NCI-H2107 (cell line): ENCODE measurements at regions not wholly inside any gene's neighbourhood (a gene's known extent, or its start where the extent isn't known, plus 50 kb on each side); places are given as distances from the start of the nearest gene placed in this dataset.
"Not testable (repeated sequence)": the region's sequence is repeated elsewhere in the genome, so short reads cannot be mapped to it uniquely, and the experiment has no call there.

Experiments used
- DNase-seq: peaks from one replicate; lab custom pipeline; 2025; lab: John Stamatoyannopoulos, UW

DNA sequence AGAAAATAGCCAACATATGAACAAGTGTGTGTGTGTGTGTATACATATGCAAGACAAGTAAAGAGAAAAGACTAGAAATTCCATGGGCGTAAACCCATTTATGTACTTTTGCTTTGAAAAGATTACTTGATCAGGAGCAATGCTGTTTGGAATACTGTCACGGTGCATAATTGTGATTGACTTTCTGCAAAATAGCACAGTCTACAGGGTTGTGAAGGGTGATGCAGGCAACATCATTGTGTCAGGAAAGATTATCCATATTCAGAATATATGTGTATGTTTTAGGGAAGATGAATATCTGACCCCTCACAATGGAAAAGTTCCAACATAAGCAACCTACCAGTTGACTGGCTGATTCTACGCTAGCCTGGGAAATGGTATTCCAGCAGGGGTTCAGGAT is 307.7 kb downstream of the JRKL start:
- DNase-seq: no peak

DNA sequence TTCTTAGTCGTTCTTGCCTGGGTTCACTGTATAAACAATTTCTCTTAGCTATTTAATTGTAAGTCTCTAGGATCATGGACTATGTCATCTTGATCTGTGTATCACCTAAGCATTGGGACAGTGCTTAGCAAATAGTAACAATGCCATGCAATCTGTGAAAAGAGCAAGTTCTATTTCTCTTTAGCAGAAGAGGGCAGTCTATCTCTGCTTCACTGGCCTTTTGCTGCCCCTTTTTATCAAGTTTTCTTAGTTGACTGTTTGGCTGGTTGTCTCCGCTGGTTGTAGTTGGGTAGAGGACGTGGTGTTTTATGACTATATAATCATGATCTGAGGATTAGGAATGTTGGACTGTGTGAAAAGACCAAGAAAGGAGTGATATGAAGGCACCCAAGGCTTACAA is 315.0 kb downstream of the JRKL start:
- DNase-seq: no peak

DNA sequence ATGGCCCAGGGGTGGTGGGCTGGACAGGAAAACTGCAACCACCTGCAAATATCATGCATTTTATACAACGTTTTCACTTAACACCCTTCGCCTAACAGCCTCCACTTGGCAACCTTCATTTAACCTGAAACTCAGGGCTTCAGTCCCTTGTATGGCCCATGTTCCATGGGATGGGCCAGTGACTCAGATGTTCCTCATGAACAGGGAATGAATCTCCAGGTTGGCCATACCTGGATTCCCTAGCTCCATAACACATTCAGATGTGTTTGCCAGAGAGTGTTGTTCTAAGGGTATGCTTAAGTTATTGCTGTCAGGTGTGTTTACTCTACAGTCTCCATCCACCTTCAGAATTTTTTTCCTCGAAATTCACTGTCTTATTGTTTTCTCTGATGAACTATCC is 316.9 kb downstream of the JRKL start:
- no peak for DNase-seq

DNA sequence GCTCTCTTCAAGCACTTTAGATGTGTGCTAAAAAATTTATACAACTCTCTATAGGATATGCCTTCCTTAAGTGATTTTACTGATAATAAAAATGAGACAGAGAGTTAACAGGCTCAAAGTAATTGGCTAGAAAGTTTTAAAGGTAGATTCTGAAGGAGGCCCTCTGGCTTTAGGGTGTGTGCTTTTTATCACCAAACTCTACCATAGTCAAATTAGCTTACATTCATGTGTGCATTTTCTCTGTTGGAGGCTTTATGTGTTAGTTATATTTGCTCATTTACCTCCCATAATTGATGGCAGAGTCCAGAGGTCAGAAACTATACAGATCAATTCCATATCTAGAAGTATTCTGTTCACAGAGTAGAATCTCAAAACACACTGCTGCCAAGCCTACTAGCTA is 317.5 kb downstream of the JRKL start:
- DNase-seq: no peak

DNA sequence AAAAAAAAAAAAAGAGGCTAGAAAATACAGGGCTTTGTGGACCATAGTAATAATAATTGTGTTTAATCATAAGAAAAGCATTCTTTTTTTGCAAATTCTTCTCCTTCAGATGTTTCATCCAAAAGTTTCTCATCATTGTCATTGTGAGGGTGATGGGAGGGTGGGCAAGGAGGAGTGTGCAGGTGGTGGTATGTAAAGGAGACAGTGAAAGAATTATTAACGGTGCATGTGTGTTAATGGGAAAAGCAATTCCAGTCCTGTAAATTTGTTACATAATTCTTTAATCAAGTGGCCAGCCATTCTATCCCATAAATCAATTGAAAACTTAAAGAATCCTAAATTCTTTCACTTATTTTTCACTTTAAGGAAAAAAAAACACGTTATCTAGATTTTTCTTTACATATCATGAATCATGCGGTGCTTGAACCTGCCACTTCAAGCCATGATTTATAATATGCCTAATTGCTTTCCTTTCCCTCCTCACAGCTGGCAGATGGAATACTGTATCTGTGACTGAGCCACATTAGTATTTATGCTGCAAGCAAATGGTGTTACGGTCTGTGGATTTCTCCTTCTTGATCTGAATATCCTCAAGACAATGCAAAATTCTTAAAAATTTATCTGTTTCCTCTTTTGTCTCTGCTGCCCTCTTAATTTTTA is 318.5 kb downstream of the JRKL start:
- no peak for DNase-seq

DNA sequence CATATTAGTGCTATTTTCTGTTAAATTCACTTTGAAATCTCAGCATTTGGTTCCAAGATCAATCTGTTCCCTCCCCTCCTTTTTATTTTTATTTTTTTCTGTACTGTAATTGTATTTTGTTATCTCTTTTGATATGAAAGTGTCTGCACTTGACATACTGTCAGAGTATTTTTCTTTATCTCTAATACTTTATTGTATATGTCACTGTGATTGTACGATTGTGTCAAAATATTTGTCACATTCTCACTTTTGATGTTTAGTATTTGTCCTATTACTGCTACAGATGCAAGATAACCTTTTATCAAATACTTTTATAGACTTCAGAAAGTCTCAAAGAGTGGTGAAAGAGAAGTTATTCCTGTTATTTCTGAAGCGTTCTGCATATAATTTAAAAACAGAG is 323.5 kb downstream of the JRKL start:
- no peak for DNase-seq

DNA sequence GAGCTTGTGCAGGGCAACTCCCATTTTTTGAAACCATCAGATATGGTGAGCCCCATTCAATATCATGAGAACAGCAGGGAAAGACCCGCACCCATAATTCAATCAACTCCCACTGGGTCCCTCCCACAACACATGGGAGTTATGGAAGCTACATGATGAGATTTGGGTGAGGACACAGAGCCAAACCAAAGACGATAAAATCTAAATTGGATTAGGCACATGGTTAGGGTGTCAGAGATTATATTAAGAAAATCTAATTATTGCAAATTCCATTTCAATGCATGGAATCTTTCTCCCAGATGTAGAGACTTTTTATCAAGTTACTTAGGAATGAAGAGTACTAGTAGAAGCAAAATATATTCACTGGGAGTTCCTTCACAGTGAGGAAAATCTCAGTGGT is 324.9 kb downstream of the JRKL start:
- no peak for DNase-seq

DNA sequence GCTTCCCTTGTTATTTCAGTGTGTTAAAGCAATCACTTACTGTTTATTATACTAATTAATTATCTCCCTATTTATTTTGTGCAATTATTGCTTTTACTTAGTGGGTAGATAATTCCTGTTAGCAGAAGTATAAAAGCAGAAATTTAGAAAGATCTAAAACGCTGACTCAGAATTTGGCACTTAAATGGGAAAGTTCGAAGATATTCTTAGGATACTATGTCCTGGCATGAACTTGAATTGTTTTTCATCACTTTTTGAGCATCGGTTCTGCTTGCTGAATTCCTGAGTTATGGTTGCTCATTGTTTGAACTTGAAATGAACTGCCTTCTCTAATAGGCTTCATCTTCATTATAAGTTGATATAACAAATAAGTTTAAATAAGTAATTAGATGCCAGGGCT is 325.4 kb downstream of the JRKL start:
- DNase-seq: no peak

DNA sequence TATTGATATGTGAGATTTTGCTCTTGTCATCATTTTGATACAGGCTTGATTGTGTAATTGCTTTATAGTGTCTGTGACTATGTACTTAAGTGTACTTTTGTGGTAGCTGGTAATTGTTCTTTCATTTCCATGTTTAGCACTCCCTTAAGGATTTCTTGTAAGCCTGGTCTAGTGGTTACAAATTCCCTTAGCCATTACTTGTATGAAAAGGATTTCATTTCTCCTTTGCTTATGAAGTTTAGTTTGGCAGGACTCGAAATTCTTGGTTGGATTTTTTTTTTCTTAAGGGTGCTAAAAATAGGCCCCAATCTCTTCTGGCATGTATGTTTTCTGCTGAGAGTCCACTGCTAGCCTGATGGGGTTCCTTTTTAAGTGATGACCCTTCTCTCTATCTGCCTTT is 346.8 kb downstream of the JRKL start:
- no peak for DNase-seq

DNA sequence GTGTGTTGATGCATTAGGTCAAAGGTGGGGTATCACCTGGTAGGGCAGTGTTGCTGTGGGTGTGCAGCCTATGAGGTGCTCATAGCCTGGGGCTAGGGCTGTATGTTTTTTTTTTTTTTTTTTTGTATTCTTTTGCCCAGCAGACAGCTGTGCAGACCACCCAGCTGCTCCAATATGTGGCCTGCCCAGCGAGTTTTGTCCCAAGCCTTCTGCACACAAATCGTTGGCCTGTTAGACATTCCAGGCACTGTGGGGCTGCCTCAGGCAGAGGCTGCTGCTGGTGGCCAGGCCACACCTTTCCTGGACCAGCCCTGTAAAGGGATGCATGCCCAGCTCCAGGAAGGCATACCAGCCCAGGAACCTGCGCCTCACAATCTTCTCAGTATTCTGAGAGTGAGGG is 348.5 kb downstream of the JRKL start:
- no peak for DNase-seq

DNA sequence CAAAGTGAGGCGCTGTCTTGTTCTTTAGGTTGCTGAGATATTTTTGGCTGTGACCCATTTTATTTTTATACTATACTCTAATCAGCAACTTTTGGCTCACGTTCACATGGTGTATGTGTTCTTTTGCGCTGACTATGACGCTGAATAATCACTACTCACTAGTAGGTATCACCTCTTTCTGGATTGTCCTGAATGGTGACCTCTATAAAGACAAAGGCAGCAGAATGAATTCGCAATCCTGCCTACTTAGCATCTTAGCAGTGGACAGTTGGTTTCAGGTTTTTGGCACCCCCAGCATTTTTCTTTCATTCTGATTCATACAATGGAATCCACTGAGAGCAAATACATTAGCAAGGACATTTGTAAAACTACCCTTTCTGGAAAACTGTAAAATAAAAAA is 351.3 kb downstream of the JRKL start:
- DNase-seq: no peak

DNA sequence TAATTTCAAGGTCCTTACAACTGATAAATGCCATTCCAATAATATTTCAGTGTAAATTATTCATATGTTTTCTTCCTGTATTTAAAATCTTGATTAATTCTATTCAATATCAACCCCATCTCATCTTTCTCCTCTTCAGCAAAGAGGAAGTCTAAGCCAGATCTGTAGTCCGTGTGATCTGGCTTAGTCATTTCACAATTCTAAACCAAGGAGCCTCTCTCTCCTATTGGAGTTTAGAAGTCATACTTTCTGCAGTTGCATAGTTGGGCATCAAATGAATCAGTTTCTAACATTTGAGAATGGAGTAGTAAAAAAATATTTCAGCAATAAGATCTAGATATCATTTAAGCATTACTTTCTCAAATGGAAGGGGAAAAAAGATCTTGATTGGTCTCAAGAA is 354.9 kb downstream of the JRKL start:
- no peak for DNase-seq

DNA sequence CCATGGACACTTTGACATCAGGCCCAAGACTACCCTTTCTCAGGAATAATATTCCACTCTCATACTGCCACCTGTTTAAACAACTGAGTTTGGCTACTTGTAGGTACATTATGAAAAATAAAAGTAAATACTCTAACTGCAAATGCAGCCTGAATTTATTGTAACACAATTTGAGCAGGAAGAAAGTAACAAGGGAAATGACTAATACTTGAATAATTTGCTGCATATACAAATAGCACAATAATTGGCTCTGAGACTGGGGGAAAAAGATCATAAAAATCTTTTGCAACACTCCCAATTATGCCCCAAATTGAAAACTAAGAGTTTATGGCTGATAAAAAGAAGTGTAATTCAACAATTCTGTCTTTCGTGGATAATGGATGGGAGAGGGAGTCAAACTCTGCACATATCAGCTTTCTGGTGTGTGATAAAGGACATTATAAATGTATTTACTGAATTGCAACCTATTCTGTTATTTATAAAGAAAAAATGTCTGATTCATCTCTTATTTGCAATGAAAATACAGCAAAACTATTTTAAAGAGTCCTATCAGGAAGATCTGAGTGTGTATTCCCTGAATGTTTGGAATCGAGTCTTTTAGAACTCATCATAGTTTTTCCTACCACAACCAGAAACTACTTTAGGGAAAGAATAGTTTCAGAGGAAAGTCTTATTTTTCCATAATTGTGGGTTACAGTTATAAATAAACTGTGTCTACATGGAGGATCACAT is 359.0 kb downstream of the JRKL start:
- no peak for DNase-seq

DNA sequence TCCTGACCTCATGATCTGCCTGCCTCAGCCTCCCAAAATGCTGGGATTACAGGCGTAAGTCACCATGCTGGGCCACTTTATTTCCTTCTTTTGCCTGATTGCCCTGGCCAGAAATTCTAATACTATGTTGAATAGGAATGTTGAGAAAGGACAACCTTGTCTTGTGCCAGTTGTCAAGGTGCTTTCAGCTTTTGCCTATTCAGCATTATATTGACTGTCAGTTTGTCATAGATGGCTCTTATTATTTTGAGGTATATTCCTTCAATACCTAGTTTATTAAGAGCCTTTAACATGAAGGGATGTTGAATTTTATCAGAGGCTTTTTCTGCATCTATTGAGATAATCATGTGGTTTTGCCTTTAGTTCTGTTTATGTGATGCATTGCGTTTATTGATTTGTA is 362.0 kb downstream of the JRKL start:
- DNase-seq: not testable (repeated sequence)

DNA sequence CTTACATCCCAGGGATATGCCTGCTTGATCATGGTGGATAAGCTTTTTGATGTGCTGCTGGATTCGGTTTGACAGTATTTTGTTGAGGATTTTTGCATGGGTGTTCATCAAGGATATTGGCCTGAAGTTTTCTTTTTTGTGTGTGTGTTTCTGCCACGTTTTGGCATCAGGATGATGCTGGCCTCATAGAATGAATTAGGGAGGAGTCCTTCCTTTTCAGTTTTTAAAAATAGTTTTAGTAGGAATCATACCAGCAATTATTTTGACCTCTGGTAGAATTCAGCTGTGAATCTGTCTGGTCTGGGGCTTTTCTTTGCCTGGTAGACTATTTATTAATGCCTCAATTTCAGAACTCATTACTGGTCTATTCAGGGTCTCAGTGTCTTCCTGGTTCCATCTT is 362.4 kb downstream of the JRKL start:
- no peak for DNase-seq

DNA sequence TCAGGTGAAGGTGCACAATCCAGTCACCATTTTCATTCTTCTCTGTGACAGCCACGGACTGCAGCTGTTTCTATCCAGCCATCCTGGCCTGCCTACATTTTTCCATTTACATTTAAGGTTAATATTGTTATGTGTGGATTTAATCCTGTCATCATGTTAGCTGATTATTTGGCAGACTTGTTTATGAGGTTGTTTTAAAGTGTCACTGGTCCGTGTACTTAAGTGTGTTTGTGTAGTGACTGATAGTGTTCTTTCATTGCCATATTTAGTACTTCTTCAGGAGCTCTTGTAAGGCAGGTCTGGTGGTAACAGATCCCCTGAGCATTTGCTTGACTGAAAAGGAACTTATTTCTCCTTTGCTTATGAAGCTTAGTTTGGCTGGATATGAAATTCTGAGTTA is 364.2 kb downstream of the JRKL start:
- DNase-seq: no peak

DNA sequence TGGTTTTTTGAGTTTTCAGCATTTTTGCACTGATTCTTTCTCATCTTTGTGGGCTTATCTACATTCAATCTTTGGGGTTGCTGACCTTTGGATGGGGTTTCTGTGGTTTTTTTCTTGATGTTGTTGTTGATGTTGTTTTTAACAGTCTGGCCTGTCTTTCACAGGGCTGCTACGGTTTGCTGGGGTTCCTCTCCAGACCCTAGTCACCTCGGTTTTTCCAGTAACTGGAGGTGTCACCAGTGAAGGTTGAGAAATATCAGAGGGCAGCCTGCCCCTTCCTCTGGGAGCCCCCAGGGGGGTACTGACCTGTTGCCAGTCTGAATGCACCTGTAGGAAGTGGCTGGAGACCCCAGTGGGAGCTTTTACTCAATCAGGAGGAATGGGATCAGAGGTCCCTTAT is 365.4 kb downstream of the JRKL start:
- DNase-seq: no peak

DNA sequence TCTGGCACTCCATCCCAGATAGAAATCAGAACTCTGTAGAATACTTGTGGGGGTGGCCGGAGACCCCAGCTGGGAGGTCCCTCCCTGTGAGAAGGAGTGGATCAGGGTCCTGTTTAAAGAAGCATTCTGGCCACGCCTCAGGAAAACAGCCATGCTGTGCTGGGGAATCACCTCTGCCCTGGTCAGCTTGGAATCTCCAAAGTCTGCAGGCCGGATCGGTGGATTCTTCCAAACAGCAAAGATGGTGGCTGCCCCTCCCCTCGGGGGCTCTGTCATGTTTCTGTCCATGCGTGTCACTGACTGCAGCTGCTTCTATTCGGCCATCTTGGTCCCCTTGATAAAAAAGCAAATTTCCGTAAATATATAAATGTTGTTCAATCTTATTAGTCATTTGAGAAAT is 365.9 kb downstream of the JRKL start:
- DNase-seq: no peak

DNA sequence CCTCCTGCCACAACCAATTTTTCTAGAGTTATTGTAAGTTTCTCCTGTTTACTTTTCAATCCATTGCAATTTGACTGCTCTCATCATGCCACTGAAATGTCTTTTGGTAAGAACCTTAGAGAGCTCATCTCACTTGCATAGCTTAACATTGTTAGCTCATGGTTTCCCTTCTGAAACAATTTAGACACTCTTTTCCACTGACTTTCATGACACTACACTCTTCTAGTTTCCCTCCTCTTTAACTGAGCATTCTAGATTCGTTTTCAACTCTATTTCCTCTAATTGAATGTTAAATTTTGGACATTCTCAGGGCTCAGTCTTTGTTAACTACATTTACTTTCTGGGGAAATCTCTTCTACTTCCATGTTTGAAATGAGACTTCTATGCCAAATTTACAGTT is 369.1 kb downstream of the JRKL start:
- no peak for DNase-seq

DNA sequence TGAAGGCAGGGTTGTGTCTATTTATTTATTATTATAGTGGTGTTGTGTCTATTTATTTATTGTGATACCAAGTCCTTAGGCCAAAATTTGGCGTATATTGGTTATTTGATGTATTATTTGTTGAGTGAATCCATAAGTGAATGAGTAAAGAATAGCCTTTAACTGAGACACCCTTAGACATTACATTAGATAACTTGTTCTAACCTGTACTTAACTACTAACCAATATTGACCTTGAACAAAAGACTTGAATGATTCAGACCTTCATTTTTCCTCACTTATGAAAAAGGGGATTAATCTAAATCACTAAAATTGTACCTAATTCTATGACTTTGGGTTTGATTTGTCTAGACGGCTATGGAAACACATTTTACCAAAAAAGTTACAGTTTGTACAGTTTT is 370.5 kb downstream of the JRKL start:
- DNase-seq: no peak

DNA sequence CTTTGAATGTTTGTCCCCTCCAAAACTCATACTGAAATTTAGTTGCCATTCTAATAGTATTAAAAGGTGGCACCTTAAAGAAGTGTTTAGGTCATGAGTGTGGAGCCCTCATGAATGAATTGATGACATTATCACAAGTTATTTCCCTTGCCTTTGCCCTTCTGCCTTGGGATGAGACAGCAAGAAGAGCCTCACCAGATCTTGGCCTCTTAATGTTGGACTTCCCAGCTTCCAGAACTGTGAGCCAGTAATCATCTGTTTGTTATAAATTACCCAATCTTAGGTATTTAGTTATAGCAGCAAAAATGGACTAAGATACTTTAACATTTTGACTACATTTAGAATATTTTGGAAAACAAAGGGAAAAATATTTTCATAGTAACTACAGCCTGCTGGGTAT is 371.0 kb downstream of the JRKL start:
- DNase-seq: no peak

DNA sequence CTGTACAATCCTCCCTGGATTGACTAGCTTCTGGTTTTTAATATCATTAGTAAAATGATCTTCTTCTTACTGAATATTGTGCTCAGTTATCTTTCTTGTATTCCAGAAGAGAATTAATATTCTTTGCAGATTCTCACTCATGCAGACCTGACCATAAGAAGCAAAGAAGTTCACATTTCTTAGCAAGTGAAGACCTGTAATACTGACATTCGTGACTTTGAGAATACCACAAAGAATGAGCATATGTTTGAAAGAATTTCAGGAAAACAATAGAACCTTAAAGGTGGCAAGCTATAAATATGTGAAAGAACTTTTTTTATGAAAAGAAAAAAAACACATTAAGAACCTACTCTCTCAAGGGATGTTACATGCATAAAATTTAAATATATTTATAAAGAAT is 371.6 kb downstream of the JRKL start:
- DNase-seq: no peak

DNA sequence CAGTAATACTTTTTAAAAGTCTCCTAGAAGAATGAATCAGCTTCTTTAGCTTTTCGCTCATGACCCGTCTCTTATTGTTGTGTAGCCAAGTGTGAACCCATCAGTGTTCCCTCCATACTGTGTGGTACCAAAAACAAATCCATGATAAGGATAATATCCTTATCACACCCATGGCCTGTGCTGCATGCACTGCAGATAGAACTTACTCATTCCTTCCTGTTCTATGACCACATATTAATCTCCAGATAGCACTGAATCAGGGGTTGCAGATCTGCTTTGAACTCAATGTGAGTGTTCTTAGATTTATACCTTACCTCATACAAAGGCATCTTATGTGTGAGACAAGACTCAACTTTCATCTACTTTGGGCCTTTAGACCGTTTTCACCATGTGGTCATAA is 373.4 kb downstream of the JRKL start:
- DNase-seq: no peak

DNA sequence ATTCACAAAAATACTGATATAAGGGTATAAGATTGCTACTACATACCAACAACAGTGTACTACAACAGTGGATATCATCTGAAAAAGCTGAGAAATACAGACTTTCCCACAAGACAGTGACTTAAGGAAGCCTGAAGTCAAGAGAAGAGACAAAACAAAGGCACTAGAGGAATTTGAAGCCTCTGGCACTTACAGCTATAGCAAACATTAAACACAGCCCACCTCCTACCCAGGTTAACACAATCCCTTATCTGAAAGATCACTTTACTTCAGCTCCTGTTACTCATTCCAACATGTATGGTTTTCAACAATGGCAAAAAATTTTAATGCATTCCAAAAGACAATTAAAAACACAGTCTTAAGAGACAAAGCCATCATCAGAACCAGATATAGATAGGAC is 388.5 kb downstream of the JRKL start:
- DNase-seq: no peak
